ENCODE measurements at regions not wholly inside any gene's neighbourhood (a gene's known extent, or its start where the extent isn't known, plus 50 kb on each side); places are given as distances from the start of the nearest gene placed in this dataset.

- TF ChIP-seq, protein P1, sequence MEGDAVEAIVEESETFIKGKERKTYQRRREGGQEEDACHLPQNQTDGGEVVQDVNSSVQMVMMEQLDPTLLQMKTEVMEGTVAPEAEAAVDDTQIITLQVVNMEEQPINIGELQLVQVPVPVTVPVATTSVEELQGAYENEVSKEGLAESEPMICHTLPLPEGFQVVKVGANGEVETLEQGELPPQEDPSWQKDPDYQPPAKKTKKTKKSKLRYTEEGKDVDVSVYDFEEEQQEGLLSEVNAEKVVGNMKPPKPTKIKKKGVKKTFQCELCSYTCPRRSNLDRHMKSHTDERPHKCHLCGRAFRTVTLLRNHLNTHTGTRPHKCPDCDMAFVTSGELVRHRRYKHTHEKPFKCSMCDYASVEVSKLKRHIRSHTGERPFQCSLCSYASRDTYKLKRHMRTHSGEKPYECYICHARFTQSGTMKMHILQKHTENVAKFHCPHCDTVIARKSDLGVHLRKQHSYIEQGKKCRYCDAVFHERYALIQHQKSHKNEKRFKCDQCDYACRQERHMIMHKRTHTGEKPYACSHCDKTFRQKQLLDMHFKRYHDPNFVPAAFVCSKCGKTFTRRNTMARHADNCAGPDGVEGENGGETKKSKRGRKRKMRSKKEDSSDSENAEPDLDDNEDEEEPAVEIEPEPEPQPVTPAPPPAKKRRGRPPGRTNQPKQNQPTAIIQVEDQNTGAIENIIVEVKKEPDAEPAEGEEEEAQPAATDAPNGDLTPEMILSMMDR (conservative IDR thresholded peaks at IDR 0.05; ENCODE audit: low read depth, low read length), result no peak
- no peak for TF ChIP-seq EZH2 (IDR thresholded peaks at IDR 0.05; ENCODE audit: borderline replicate concordance, low read depth, low read length, poor library complexity, severe bottlenecking)
Measured at GRCh38 chr10:58101682-58102081, 166.0 kb downstream of the IPMK start.
